Sigmoid colon (tissue), 4 donors: ENCODE measurements at regions not wholly inside any gene's neighbourhood (a gene's known extent, or its start where the extent isn't known, plus 50 kb on each side); places are given as distances from the start of the nearest gene placed in this dataset.

ENCODE experiments used
- CTCF ChIP-seq, 4 experiments: fragments of 450-650 bp in 3 of 4; fragments of 200-600 bp in 1 of 4; IDR thresholded peaks; one replicate each; pipeline ENCODE4 v1.5.1; 2016 to 2019; ENCODE audit warnings: antibody characterized with exemption in 4 of 4, mild to moderate bottlenecking in 3 of 4, moderate library complexity in 2 of 4
- POLR2A ChIP-seq, 2 donors: fragments of 450-650 bp; IDR thresholded peaks; one replicate each; pipeline ENCODE4 v1.6.1; 2016; ENCODE audit warnings: antibody characterized with exemption in 2 of 2, mild to moderate bottlenecking in 2 of 2, moderate library complexity in 2 of 2
- POLR2AphosphoS5 ChIP-seq, 4 donors: sonication (generic); formaldehyde crosslinking; IDR thresholded peaks; one replicate each; pipeline ENCODE4 v1.6.1; 2017; ENCODE audit warnings: antibody characterized with exemption in 4 of 4

DNA sequence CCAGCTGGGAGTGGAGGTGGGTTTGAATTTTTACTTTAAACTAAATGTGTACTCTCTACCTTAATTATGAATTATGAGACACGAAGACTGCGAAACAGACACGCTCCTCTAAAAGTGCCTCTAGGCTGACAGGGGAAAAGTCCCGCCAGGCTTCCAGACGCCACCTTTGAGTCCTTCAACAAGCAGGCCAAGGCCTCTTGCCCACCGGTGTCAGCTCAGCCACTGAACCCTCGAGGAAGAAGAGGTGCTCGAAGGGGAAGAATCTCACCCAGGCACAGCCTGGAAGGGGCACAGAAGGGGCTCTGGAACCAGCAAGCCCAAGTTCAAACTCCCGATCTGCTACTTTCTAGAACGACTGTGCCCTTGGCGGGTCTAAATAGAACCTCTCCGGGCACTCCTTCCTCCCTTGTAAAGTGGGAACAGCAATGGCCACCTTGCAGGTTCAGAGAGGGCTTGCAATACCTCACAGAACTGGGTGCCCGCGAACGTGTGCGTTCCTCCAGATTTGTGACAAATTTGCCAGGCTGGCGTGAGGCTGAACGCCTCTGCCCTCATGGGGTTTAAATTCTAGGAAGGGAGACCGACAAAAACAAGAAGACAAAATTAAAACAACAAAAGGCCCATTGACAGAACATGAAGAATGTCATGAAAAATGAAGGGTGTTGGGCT lies 158.5 kb upstream of the GRK3 start:
- TF ChIP-seq CTCF (IDR thresholded peaks at IDR 0.05) (no peak), POLR2A (IDR thresholded peaks at IDR 0.05) (no peak), POLR2AphosphoS5 (IDR thresholded peaks at IDR 0.05) (no peak)
